ENCODE measurements at regions not wholly inside any gene's neighbourhood (a gene's known extent, or its start where the extent isn't known, plus 50 kb on each side); places are given as distances from the start of the nearest gene placed in this dataset.

GRCh38 chr15:93202405-93202804 lies 113.4 kb upstream of the RGMA start:
- in situ Hi-C loops (cut with MboI; ENCODE audit: low pct_ligation_motif_present in 1 of 4, low pct_unique_long_range_greater_than_20kb in 1 of 4, low sequenced_read_pairs in 3 of 4) (no loop called here), intact Hi-C loops (cut with DNase I; ENCODE audit: low total_unique reads) (loop anchor here (10.0 kb wide), 1 partner anchor 1438 kb away; no protein-coding TSS in a partner anchor)
- TF ChIP-seq CTCF (IDR thresholded peaks at IDR 0.05) (no peak), POLR2A (IDR thresholded peaks at IDR 0.05) (no peak), POLR2AphosphoS5 (IDR thresholded peaks at IDR 0.05) (no peak), EP300 (IDR thresholded peaks at IDR 0.05; ENCODE audit: low read depth) (no peak)
- DNase-seq = no peak
- Histone ChIP-seq H3K4me3 (no peak overlapping the region), H3K4me1 (no peaks in the 10 kb centered on the region), H3K27me3 (peaks cover 4% of the 10 kb centered on the region), H3K36me3 (no peaks in the 10 kb centered on the region), H3K9me3 (peaks cover 0 to 8% of the 10 kb centered on the region in 2 donors), H3K27ac (no peak overlapping the region)
- WGBS, 2 donors (ENCODE audit: low coverage in 1 of 2) = 89 to 100% methylated on average over 1 to 3 of the region's 3 CpGs

- 74 to 78% methylated on average over 3 to 4 of the region's 4 CpGs for WGBS, 2 donors (ENCODE audit: low coverage in 1 of 2)
- no peak for TF ChIP-seq POLR2A (IDR thresholded peaks at IDR 0.05)
- no peak for TF ChIP-seq CTCF (IDR thresholded peaks at IDR 0.05)
- no peak for TF ChIP-seq POLR2AphosphoS5 (IDR thresholded peaks at IDR 0.05)
- TF ChIP-seq EP300 (IDR thresholded peaks at IDR 0.05; ENCODE audit: low read depth) = no peak
- intact Hi-C loops (cut with DNase I; ENCODE audit: low total_unique reads) = loop anchor here (10.0 kb wide), 1 partner anchor 1437 kb away; no protein-coding TSS in a partner anchor
- H3K27ac ChIP-seq = no peak overlapping the region
- in situ Hi-C loops (cut with MboI; ENCODE audit: low pct_ligation_motif_present in 1 of 4, low pct_unique_long_range_greater_than_20kb in 1 of 4, low sequenced_read_pairs in 3 of 4) = no loop called here
- no peaks in the 10 kb centered on the region for H3K4me1 ChIP-seq
- peaks cover 0 to 8% of the 10 kb centered on the region in 2 donors for H3K9me3 ChIP-seq
- no peak for DNase-seq
- no peak overlapping the region for H3K4me3 ChIP-seq
- H3K36me3 ChIP-seq = no peaks in the 10 kb centered on the region
- H3K27me3 ChIP-seq = peaks cover 4% of the 10 kb centered on the region
Measured at GRCh38 chr15:93201940-93202339, 112.9 kb upstream of the RGMA start.

- H3K27ac ChIP-seq = no peak overlapping the region
- DNase-seq = no peak
- H3K4me3 ChIP-seq = no peak overlapping the region
- WGBS, 2 donors (ENCODE audit: low coverage in 1 of 2) = 38 to 52% methylated on average over 4 of the region's 4 CpGs
- H3K36me3 ChIP-seq = no peaks in the 10 kb centered on the region
- TF ChIP-seq EP300 (IDR thresholded peaks at IDR 0.05; ENCODE audit: low read depth) (no peak), CTCF (IDR thresholded peaks at IDR 0.05) (no peak), POLR2AphosphoS5 (IDR thresholded peaks at IDR 0.05) (no peak), POLR2A (IDR thresholded peaks at IDR 0.05) (no peak)
- peaks cover 0 to 8% of the 10 kb centered on the region in 2 donors for H3K9me3 ChIP-seq
- intact Hi-C loops (cut with DNase I; ENCODE audit: low total_unique reads) (loop anchor here (10.0 kb wide), 1 partner anchor 1436 kb away; no protein-coding TSS in a partner anchor), in situ Hi-C loops (cut with MboI; ENCODE audit: low pct_ligation_motif_present in 1 of 4, low pct_unique_long_range_greater_than_20kb in 1 of 4, low sequenced_read_pairs in 3 of 4) (no loop called here)
- peaks cover 4% of the 10 kb centered on the region for H3K27me3 ChIP-seq
- no peaks in the 10 kb centered on the region for H3K4me1 ChIP-seq
Measured at GRCh38 chr15:93200837-93201226, 111.8 kb upstream of the RGMA start.

- TF ChIP-seq CTCF (IDR thresholded peaks at IDR 0.05) (no peak), POLR2A (IDR thresholded peaks at IDR 0.05) (no peak), POLR2AphosphoS5 (IDR thresholded peaks at IDR 0.05) (no peak)
- 67 to 76% methylated on average over 6 of the region's 6 CpGs for WGBS, 2 donors (ENCODE audit: low coverage in 1 of 2)
- no peak overlapping the region for H3K4me3 ChIP-seq
- peaks cover 4% of the 10 kb centered on the region for H3K27me3 ChIP-seq
- H3K36me3 ChIP-seq = no peaks in the 10 kb centered on the region
- H3K9me3 ChIP-seq = peaks cover 0 to 8% of the 10 kb centered on the region in 2 donors
- H3K27ac ChIP-seq = no peak overlapping the region
- H3K4me1 ChIP-seq = no peaks in the 10 kb centered on the region
- in situ Hi-C loops (cut with MboI; ENCODE audit: low pct_ligation_motif_present in 1 of 4, low pct_unique_long_range_greater_than_20kb in 1 of 4, low sequenced_read_pairs in 3 of 4) = no loop called here
- intact Hi-C loops (cut with DNase I; ENCODE audit: low total_unique reads) = loop anchor here (10.0 kb wide), 1 partner anchor 1435 kb away; no protein-coding TSS in a partner anchor
- DNase-seq = no peak
Measured at GRCh38 chr15:93200081-93200836, 111.2 kb upstream of the RGMA start.
